Stimulated activated CD8-positive, alpha-beta memory T cell treated with anti-CD3 and anti-CD28 coated beads, Interleukin-7, amount 100 ng/mL, for 1 hour (primary cell): ENCODE measurements at regions not wholly inside any gene's neighbourhood (a gene's known extent, or its start where the extent isn't known, plus 50 kb on each side); places are given as distances from the start of the nearest gene placed in this dataset.
"Not testable (repeated sequence)": the region's sequence is repeated elsewhere in the genome, so short reads cannot be mapped to it uniquely, and the experiment has no call there.

Experiments
- DNase-seq, 2 donors: peaks; one replicate each; pipeline ENCODE4 v3.0.0-alpha.2; 2020; ENCODE audit warnings: low read depth in 2 of 2

DNA sequence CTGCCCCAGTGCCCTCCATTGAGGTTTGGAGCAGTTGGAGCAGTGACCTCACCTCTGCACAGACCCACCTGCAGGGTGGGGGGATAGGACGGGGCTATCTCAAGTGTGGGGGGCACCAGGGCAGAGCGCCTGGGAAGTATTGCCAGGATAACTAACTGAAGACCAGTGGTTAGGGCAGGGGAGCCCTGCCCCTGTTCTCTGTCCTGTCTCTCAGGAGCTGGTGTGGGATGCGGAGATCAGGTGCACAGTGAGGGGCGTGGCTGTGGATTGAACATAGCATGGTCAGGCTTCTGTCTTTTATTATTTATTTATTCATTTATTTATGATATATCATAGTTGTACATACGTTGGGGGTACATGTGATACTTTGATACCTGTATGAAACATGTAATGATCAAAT, 256.6 kb downstream of the GADD45G start:
- DNase-seq = not testable (repeated sequence)

DNA sequence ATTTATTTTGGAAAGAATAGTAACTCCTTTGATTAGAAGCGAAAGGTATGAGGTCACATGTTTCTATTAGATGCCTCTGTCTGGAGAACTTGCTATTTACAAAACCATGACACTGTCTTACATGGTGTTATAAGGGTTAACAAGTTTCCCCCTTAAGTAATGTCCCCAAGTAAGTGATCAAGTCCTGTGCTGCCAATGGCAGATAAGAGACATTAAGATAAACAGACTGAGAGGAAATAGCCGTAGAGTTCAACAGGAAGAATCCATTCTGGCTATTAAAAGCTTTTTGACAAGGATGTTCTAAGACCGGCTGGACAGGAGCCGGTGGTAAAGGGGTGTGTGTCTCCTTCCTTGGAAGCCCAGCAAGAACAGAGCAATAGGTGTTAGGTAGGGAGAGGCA, 257.5 kb downstream of the GADD45G start:
- DNase-seq = no peak

DNA sequence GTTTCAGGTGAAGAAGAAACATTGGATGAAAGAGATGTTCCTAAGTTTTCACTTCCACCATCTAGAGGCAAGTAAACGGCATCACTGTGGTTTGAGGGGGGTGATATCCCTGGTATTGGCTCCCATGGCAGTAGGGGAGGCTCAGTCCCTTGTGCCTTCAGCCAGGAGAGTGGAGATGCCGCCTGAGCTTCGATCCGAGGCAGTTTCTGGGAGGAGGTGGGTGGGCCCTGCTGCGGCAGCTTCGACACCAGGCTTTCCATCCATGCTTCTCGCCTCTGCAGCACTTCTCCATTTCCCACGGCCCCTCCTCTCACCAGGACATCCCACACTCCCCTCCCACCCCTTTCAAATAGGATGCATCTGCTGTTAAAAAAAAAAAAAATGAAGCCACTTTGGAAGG, 258.3 kb downstream of the GADD45G start:
- no peak for DNase-seq

DNA sequence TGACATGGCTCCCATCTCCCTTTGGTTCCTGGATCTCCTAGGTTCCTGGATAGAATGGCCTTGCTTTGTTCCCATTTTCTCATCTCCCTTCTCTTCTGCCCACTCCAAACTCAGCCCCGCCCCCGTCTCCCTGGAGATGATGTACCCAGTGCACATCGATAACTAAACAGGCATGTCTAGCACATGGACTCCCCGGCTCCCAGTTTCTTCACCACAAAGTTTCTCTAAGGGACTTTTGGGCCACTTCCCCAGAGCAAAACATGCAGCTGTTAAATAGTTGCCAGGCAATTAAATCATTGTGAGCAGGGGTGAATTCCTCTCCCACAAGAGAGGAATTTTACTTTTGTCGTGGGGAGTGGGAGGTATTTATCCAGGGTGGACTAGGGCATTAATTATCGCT, 259.0 kb downstream of the GADD45G start:
- no peak for DNase-seq

DNA sequence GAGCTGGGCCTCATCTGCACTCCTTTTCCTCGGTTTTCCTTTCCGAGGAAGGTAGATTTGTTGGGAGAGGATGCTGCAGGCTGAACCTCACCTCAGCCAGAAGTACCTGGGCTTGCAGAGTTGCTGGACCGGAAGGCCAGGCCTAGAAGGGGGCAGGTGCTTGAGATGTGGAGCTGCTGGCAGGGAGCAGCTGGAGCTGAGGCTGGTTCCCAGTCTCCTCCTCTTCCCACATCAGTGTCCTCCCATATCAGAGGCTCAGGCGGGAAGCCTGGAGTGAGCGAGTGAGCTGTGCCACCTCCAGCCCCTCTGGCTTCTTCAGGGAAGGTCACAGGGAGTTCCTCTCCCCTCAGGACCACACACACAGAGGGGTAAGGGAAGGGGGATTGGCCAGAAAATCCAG, 259.4 kb downstream of the GADD45G start:
- no peak for DNase-seq

DNA sequence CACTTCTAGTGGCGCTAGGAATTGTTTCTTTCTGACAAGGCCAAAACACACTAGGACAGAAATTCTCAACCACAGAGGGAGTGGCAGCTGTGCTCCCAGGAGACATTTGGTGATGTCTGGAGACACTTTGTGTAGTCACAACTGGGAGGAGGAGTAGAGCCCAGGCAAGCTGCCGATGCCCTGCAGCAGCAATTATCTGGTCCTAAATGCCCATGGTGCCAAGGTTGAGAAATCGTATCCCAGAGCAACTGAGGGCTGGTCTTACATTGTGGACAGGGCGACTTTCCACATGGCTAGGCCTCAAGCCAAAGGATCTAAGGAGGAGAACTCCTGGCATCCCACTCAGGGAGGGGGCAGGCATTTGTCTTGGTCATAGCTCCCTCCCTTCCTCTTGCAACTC, 259.9 kb downstream of the GADD45G start:
- DNase-seq = no peak

DNA sequence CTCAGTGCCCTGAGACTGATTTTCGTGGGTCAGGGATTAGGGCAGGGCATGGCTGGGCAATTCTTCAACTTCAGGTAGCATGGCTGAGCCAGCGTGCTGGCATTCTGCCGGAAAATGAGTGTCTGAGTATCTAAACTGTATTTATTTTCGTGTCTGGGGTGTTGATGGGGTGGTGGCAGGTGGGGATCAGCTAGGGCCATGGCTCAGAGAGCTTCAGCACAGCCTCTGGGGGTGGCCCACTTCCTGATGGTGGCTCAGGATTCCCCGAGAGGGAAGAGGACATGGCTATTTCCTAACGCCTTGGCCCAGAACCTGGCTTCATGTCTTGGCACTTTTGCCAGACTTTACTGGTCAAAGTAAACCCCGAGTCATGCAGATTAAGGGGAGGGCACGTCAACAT, 260.5 kb downstream of the GADD45G start:
- DNase-seq = no peak

DNA sequence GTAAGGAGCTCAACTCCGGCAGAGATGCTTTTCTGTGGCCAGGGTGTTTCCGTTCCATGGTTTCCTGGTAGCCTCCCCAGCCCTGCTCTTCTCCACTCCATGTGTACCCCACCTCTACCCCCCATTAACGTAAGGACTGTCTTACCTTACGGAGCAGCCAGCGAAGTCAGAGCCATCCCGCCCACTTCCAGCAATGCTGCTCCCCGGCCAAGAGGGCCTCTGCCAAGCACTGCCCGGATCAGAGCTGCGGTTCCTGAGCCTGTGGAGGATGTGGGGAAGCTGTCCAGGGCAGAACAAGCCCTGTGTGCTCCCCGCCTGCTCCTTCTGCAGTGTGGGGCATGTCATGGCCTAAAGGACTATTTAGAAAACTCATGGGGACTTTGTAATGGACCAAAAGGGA, 261.2 kb downstream of the GADD45G start:
- no peak for DNase-seq

DNA sequence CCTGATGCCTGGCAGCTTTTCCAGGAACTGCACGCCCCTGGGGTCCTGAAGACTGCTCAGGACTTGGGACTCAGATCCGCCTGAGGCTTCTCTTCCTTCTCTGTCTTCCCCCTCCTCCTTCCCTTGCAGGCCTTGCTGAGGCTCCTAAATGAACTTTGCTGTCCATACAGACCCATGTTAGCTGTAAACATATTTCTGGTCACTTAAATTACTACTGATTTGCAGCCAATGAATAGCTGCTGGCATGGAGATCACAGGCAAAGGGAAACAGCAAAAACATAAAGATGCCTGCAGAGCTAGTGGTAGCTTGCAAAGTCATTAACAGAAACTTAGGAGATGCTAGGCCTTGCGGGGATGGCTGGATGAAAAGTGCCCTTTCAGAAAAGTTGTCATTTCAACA, 261.9 kb downstream of the GADD45G start:
- DNase-seq = no peak

DNA sequence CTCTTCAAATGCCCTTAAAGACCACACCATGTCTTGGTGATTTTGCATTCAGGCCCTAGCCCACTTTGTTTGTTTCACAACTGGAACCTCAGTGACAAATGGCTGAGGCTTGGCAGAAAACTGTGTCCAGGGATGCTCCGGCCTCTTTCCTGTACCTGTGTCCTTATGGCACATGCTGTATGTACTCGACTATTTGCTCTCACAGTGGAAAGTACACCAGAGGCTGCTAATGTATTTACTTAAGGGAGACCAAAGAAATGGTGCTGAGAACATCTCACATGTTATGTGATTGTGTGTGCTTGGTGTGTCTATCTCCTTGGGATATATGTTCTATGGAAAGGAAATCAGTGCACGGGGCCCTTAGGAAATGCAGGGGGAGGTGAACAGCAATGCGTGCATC, 263.3 kb downstream of the GADD45G start:
- no peak for DNase-seq

DNA sequence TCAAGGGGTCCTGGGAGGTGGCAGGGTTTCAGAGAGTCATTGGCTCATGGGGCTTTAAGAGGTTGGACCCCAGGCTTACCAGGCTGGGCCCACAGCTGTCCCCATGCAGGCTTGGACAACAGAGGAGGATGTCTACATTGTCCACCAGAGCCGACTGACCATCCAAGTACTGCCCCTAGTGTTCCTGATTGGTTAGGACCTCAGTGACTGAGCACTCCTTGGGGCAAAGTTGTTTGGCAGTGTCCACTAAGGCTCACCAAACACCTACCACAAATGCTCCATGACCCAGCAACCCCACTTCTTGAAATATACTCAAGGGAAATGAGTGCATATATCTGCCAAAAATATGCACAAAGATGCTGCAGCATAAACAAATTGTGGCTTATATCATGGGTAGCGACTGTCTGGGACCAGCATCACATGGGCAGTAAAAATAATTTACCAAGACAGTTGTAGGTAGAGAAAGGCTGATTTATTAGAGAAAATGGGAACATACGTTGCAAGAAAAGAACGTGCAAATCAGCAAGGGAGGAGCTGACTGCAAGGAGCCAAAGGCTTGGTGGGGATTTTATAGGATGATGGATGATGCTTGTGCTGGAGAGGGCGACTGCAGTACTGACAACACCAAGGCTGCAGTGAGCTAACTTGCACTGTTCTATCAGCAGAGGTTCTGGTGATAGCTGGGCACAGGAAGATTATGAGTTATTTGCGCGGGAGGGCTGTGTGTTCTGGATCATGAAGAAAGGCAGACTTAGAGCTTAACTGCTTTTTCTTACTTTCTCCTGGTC, 265.2 kb downstream of the GADD45G start:
- no peak for DNase-seq

DNA sequence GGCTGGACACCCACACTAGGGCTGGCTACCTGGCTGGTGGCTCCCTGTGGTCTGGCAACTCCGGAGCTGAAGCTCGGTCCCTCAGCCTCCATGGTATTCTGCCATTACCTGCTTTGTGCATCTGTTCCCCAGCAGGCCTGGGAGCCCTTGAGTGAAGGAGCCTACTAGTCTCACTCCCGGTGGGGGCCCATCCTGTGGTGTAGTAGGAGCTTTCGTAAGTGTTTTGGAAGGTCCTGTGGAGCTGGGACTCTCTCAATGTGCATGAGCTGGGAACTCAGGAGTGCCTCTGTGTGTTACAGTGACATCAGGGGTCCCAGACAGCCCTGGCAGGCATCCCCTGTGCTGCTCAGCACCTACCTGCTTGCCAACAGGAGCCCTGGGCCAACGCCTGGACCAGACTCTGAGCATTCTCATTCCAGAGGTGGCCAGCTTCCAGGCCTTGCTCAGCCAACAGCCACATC, 267.1 kb downstream of the GADD45G start:
- DNase-seq = no peak

DNA sequence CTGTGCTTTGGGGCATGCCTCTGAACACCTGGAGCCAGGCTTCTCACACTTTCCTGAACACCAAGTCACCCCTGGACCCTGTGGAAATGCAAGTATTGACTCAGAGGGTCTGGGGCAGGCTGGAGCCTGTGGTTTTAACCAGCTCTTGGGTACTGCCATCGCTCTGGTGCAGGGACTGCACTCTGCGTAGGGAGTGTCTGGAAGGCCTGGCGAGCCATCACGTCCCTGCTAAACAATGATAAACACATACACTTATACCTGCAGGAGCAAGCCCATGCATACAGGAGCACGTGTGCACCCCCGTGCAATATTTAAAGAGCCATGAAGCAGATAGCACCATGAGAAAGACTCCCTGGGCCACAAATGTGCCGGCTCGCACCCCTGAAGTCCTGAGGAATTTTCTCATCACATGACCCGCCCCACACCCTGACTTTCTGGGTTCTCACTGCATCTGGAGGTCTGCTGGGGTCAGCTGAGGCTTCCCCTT, 267.7 kb downstream of the GADD45G start:
- no peak for DNase-seq

DNA sequence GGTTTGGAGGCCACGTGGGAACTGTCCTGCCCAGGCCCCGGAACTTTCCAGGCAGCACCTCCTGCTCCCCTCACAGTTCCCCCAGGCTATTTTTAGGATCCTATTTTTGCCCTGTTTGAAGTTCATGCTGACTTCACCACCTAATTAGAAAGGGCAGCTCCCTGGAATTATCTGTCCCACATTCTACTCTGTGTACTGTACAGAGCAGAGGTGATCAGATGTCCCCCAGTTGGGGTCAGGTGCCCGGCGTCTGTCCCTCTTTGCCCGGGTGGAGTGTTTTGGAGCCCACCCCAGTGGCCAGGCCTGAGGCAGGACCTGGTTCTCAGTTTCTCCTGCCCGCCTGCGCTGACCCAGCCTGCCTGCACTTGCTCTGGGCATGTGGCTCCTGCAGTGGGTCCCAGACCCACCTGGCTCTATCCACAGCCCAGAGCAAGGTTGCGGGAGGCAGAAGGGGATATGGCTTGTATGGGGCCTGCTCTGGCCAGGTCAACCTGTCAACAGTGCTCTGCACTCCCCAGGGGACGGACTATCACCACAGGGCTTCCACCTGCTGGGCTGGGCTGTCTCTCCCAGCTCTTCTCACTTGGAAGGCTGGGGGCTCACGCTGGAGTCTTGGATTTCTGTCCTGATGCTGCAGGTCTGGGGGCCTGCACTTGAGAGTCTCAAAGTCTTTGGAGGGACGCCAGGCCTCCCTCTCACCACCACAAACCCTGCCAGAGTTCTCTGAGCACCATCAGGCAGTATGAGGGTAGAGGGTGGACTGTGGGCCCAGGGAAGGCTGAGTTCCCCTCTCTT, 268.3 kb downstream of the GADD45G start:
- DNase-seq = no peak

DNA sequence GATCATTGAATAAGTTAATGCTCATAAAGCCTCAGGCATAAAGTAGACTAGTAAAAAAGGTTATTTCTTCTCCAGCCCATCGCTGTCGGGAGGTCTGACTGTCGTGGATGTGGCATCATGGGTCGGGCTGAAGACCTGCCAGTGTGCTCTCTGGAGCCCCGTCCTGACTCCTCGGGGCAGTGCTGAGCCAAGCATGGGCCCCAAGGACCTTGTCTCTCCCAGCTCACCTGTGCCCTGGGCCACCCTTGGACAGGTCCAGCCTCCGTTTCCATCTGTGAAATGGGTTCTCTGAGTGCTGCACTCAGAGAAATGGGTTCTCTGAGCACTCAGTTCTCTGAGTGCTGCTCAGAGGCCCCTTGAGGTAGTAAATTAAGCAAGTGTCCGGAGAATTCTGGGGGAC, 269.0 kb downstream of the GADD45G start:
- no peak for DNase-seq

DNA sequence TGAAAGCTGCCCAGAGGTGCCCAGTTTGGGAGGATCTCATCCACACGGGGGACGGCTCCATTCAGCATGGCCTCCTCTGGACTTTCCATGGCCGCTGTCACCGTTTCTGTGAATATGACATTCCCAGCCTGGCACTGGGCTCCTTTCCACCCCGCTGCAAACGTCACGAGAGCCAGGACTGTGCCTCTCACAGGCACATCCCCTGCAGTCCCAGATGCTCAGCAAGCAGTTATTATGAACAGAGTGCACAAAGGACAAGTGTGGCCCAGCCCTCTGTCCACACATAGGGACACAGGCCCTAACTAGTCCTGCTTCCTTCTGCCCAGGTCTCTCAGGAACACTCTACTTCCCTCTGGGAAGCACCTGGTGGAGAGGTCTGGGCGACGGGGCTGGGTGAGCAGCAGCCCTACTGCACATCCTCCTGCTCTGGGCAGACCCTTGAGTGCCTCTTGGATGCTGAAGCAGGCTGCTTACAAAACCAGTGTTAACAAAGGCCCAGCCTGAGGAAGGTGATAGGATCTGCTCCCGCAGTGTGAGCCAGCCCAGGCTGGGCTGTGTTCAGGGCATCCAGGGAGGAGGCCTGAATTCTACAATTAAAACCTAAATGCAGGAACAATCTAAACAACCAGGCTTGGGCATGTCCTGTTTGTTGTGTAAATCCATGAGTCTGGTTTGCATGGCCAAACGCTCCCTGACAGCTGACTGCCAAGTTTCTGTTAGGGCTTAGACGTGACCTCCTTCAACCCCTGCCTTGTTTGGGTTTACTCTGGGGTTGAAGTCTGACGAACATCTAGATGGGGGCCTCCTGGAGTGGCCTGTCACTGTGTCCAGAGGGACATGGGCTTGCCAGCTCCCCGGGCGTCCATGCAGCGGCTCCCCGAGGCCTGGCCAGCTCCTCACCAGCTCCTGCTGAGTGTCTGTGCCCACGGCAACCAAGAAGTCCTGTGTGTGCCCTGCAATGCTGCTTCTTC, 269.8 kb downstream of the GADD45G start:
- DNase-seq = no peak

DNA sequence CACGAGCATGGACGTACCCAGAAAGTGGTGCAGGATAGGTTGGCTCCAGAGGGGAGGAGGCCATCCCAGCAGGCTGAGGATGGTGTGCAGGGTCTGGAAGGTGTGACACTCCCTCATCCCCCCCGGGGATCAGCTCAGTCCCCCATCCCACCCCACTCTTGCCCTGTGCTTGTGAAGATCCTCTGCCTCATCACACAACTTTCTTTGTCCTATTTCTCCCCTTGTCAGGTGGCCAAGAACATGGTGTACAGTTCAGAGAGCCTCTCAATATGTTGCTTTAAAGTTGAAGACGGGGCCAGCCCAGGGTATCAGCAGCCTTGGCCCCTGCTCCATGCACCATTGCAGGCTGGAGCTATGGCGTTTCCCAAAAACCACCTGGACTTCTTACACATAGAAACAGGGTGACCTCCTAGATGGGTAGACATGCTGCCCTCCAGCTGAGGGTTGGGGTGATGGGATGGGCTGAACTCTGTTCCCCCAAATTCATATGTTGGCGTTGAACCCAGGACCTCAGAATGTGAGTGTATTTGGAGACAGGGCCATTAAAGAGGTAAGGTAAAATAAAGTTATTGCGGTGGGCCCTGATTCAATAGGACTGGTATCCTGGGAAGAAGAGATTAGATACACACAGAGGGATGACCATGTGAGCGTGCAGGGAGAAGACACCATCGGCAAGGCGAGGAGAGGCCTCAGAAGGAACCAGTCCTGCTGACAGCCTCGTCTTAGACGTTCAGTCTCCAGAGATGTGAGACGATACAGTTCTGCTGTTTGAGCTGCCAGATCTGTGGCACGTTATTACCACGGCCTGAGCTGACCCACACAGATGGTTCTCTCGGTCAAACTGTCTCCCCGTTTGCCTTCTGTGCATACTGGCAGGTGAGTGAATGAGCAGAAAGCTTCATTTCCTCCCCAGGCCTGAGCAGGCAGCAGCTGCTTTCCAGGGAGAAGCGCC, 272.5 kb downstream of the GADD45G start:
- no peak for DNase-seq

DNA sequence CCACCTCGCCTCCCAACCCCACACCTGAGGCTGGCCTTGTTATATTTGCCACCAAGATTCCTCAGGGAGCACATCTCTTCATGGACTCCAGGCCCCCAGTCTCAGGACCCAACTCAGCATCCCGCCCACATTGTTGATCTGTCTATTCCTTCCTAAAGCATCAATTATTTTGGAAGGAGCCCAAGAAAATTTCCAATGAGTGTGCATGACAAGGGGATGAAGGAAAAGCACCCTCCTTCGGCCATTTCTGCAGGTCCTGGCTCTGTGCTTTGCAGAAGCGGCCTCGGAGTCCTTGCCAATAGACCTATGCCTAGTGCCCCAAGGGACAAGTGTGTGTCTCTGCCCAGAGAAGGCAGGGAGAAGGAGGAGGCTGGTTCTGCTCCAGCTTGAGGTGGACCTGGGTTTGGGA, 273.2 kb downstream of the GADD45G start:
- DNase-seq = no peak

DNA sequence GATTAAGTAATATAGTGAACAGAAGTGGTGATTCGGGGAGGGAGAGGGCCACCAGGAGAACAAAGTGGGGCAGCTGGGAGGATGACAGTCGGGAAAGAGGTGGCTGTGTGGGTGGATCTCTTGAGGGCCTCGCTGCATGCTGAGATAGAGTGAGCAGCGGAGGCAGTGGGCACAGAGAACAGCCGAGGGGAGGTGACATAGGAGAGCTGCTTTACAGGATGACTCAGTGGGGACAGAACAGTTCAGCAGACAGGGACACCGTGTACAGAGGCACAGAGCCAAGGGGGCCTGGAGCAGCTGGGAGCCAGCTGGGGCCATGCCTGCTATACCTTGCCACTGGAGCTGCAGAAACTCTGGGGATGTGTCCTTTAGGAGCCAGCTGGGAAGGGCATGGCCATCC, 273.9 kb downstream of the GADD45G start:
- no peak for DNase-seq

DNA sequence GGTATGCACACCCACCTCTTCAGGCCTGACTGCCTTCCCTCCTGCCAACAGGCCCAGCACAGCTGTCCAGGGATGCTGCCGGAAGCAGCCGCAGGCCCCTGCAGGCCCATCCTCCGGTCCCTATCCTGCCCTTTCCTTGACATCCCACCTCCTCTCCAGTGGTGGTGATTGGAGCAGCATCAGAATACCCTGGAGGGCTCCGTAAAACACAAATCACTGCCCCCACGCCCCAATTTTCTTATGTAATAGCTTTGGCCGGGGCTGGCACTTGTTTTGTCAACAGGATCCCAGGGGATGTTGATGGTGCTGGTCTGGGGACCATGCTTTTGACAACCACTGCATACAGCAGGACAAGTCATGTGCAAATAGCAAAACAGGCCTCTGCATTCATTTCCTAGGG, 274.5 kb downstream of the GADD45G start:
- no peak for DNase-seq

DNA sequence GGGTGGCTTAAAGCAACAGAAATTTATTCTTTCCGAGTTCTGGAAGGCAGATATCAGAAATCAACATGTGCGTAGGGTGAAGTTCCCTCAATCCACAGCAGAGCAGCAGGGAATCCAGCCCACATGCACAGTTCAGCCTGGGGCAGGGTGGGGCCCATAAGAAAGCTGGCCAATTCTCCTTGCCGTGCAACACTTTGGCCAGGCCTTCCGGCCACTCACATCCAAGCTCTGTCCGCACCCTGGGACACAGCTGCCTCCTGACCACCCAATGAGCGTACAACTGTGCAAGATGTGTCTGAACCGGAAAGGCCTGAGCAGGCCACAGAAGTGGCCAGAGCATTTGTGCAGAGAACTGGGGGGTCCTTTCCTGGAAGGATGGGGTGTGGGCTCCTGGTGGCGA, 274.9 kb downstream of the GADD45G start:
- DNase-seq = no peak
